Caco-2 (cell line): ENCODE measurements at regions not wholly inside any gene's neighbourhood (a gene's known extent, or its start where the extent isn't known, plus 50 kb on each side); places are given as distances from the start of the nearest gene placed in this dataset.

Source experiments
- BruUV-seq: library from RNA; stranded (reverse); fragments of 400-500 nt; replicated peaks from 2 replicates; lab custom pipeline; 2021; lab: Mats Ljungman, UMichigan
- CTCF ChIA-PET: fragments of 300-600 bp; sonication (Branson Sonifier 250); formaldehyde crosslinking; loops from one replicate; lab custom pipeline; 2022; ENCODE audit warnings: antibody characterized with exemption; lab: Charles Lee
- POLR2A ChIA-PET: fragments of 300-600 bp; sonication (Branson Sonifier 250); formaldehyde crosslinking; loops from one replicate; lab custom pipeline; 2022; ENCODE audit warnings: antibody characterized with exemption; lab: Charles Lee
- DNase-seq, 2 experiments: peaks; one replicate each; pipeline versions ENCODE4 v3.0.0 to v3.0.0-alpha.2; 2020 to 2022
- H3K27me3 ChIP-seq: replicated peaks from 2 replicates; pipeline ENCODE4 v1.6.0; 2011; ENCODE audit warnings: low read length; ENCODE audit not compliant: control insufficient read depth, insufficient read depth
- H3K36me3 ChIP-seq: 2 replicates; pipeline ENCODE4 v1.5.1; 2011; ENCODE audit warnings: low read length; ENCODE audit not compliant: control insufficient read depth, insufficient read depth
- H3K4me1 ChIP-seq: fragments of 250-450 bp; sonication (Bioruptor Pico); 2 replicates; pipeline ENCODE4 v1.5.1; 2020; ENCODE audit warnings: mild to moderate bottlenecking
- H3K4me3 ChIP-seq: 2 replicates; pipeline ENCODE4 v1.5.1; 2011; ENCODE audit warnings: low read depth, mild to moderate bottlenecking, control low read depth, low read length
- H3K9me3 ChIP-seq: fragments of 250-450 bp; sonication (Bioruptor Pico); 2 replicates; pipeline ENCODE4 v1.5.1; 2020; ENCODE audit warnings: mild to moderate bottlenecking, moderate library complexity
- H3K27ac Mint-ChIP-seq: one replicate; pipeline ENCODE4 v1.8.0; 2022; ENCODE audit warnings: mixed read lengths; ENCODE audit not compliant: unreplicated experiment
- H3K27me3 Mint-ChIP-seq: one replicate; pipeline ENCODE4 v1.8.0; 2022; ENCODE audit warnings: mixed read lengths; ENCODE audit not compliant: insufficient read depth, unreplicated experiment
- H3K36me3 Mint-ChIP-seq: one replicate; pipeline ENCODE4 v1.8.0; 2022; ENCODE audit warnings: mild to moderate bottlenecking, mixed read lengths; ENCODE audit not compliant: insufficient read depth, unreplicated experiment
- H3K4me1 Mint-ChIP-seq: one replicate; pipeline ENCODE4 v1.8.0; 2022; ENCODE audit warnings: low read depth, mixed read lengths; ENCODE audit not compliant: unreplicated experiment
- H3K4me3 Mint-ChIP-seq: one replicate; pipeline ENCODE4 v1.8.0; 2022; ENCODE audit warnings: mild to moderate bottlenecking, moderate library complexity, mixed read lengths; ENCODE audit not compliant: unreplicated experiment
- H3K9me3 Mint-ChIP-seq: one replicate; pipeline ENCODE4 v1.8.0; 2022; ENCODE audit warnings: mixed read lengths; ENCODE audit not compliant: unreplicated experiment
- intact Hi-C: fragments of 100-400 bp; cut with micrococcal nuclease; formaldehyde crosslinking; loops from one replicate; pipeline ENCODE4 v1.10.0; 2022; ENCODE audit not compliant: unreplicated experiment
- TF ChIP-seq, protein P1 (sequence below), 2 experiments: fragments of 200-600 bp in 1 of 2; IDR thresholded peaks; 1 replicate in 1 of 2; 2 replicates in 1 of 2; pipeline versions ENCODE4 v1.5.1 to v1.8.0; 2011 to 2022; ENCODE audit warnings: antibody characterized with exemption in 1 of 2, control low read depth in 1 of 2, inconsistent platforms in 1 of 2, low read depth in 1 of 2, low read length in 1 of 2, mild to moderate bottlenecking in 1 of 2, moderate library complexity in 1 of 2; ENCODE audit not compliant: insufficient read depth in 1 of 2, severe bottlenecking in 1 of 2, unreplicated experiment in 1 of 2

DNA sequence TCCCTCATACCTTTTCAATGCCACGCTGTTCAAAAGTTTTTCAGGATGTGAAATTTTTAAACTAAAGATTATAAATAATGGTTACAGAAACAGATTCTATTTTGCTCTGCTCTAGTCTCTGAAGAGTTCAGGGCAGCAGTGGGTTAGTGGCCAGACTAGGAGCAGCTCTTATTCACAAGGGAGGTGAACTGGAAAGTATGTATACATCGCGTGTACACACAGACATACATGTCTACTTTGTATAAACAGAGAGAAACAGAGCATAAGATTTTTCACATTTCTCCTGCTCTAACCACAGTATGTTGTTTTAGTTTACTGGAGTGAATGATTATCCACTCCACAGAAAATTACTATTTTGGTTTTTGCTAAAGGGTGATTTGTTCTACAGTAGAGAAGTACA, 74.4 kb upstream of the CRY1 start:
- H3K4me3 ChIP-seq, result no peak overlapping the region
- no peaks in the 10 kb centered on the region for H3K9me3 ChIP-seq
- no peaks in the 10 kb centered on the region for H3K4me1 Mint-ChIP-seq
- BruUV-seq, result no TSS peak
- H3K4me3 Mint-ChIP-seq, result no peak overlapping the region
- TF ChIP-seq, protein P1, sequence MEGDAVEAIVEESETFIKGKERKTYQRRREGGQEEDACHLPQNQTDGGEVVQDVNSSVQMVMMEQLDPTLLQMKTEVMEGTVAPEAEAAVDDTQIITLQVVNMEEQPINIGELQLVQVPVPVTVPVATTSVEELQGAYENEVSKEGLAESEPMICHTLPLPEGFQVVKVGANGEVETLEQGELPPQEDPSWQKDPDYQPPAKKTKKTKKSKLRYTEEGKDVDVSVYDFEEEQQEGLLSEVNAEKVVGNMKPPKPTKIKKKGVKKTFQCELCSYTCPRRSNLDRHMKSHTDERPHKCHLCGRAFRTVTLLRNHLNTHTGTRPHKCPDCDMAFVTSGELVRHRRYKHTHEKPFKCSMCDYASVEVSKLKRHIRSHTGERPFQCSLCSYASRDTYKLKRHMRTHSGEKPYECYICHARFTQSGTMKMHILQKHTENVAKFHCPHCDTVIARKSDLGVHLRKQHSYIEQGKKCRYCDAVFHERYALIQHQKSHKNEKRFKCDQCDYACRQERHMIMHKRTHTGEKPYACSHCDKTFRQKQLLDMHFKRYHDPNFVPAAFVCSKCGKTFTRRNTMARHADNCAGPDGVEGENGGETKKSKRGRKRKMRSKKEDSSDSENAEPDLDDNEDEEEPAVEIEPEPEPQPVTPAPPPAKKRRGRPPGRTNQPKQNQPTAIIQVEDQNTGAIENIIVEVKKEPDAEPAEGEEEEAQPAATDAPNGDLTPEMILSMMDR (IDR thresholded peaks at IDR 0.05; ENCODE audit: insufficient read depth in 1 of 2, low read depth in 1 of 2, low read length in 1 of 2, severe bottlenecking in 1 of 2, unreplicated experiment in 1 of 2), result no peak
- no peaks in the 10 kb centered on the region for H3K9me3 Mint-ChIP-seq
- DNase-seq, result no peak
- intact Hi-C loops, result no loop called here
- H3K27me3 ChIP-seq, result no peaks in the 10 kb centered on the region
- H3K4me1 ChIP-seq, result no peaks in the 10 kb centered on the region
- no peak overlapping the region for H3K27ac Mint-ChIP-seq
- ChIA-PET CTCF (no interaction called here), POLR2A (no interaction called here)
- no peaks in the 10 kb centered on the region for H3K36me3 Mint-ChIP-seq
- peaks cover 9% of the 10 kb centered on the region for H3K27me3 Mint-ChIP-seq
- no peaks in the 10 kb centered on the region for H3K36me3 ChIP-seq

DNA sequence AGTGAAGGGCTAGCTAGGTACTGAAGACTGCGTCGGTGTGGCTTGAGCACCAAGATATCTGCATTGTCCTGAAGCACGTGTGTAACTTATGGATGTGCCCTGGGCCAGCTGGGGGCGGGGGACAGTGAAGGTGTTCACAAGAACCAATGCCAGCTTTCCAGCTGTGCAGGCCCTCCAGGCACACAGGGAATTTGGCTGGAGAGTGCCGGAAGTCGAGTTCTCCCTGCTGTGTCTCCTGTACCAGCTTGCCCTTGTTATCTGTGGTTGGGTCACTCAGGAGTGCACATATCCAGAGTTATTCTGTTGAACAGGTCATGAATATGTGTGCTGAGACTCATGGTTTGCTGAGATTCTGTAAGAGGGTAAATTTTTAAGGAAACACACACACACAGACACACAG, 75.9 kb upstream of the CRY1 start:
- intact Hi-C loops, result no loop called here
- TF ChIP-seq, protein P1 (IDR thresholded peaks at IDR 0.05; ENCODE audit: insufficient read depth in 1 of 2, low read depth in 1 of 2, low read length in 1 of 2, severe bottlenecking in 1 of 2, unreplicated experiment in 1 of 2), result no peak
- no peaks in the 10 kb centered on the region for H3K27me3 ChIP-seq
- no peak overlapping the region for H3K4me3 Mint-ChIP-seq
- no peak overlapping the region for H3K4me3 ChIP-seq
- ChIA-PET POLR2A (no interaction called here), CTCF (no interaction called here)
- H3K4me1 ChIP-seq, result no peaks in the 10 kb centered on the region
- no peaks in the 10 kb centered on the region for H3K36me3 Mint-ChIP-seq
- no peaks in the 10 kb centered on the region for H3K9me3 Mint-ChIP-seq
- no peak for DNase-seq
- peaks cover 9% of the 10 kb centered on the region for H3K27me3 Mint-ChIP-seq
- H3K9me3 ChIP-seq, result no peaks in the 10 kb centered on the region
- H3K4me1 Mint-ChIP-seq, result no peaks in the 10 kb centered on the region
- no peak overlapping the region for H3K27ac Mint-ChIP-seq
- BruUV-seq, result no TSS peak
- no peaks in the 10 kb centered on the region for H3K36me3 ChIP-seq

DNA sequence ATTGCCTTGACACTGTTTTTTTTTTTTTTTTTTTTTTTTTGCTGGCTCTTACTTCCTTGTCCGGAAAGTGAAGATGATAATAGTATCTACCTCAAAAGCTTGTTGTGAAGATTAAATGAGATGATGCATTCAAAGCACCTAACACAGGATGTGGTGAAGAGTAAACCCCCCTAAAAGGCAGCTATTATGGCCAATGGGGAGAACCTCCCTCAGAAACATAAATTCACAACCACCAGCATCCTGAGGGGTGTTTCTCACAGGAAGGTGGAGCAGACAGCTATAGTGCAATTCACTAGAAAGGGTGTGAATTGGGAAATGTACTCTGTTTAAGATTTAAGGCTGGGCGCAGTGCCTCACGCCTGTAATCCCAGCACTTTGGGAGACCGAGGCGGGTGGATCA, 85.4 kb upstream of the CRY1 start:
- Histone ChIP-seq H3K27me3 (no peaks in the 10 kb centered on the region), H3K9me3 (0 out of 2 replicates have a peak, but pooled peaks cover 4% of the 10 kb centered on the region), H3K4me3 (no peak overlapping the region), H3K4me1 (no peaks in the 10 kb centered on the region), H3K36me3 (no peaks in the 10 kb centered on the region)
- H3K27me3 Mint-ChIP-seq, result peaks cover 13% of the 10 kb centered on the region
- no peaks in the 10 kb centered on the region for H3K36me3 Mint-ChIP-seq
- TF ChIP-seq, protein P1 (IDR thresholded peaks at IDR 0.05; ENCODE audit: insufficient read depth in 1 of 2, low read depth in 1 of 2, low read length in 1 of 2, severe bottlenecking in 1 of 2, unreplicated experiment in 1 of 2), result no peak
- no peak for DNase-seq
- H3K4me1 Mint-ChIP-seq, result no peaks in the 10 kb centered on the region
- no peak overlapping the region for H3K27ac Mint-ChIP-seq
- no peak overlapping the region for H3K4me3 Mint-ChIP-seq
- no peaks in the 10 kb centered on the region for H3K9me3 Mint-ChIP-seq
- intact Hi-C loops, result no loop called here
- POLR2A ChIA-PET, result no interaction called here
- CTCF ChIA-PET, result no interaction called here
- no TSS peak for BruUV-seq
